ENCODE measurements at regions not wholly inside any gene's neighbourhood (a gene's known extent, or its start where the extent isn't known, plus 50 kb on each side); places are given as distances from the start of the nearest gene placed in this dataset.

DNA sequence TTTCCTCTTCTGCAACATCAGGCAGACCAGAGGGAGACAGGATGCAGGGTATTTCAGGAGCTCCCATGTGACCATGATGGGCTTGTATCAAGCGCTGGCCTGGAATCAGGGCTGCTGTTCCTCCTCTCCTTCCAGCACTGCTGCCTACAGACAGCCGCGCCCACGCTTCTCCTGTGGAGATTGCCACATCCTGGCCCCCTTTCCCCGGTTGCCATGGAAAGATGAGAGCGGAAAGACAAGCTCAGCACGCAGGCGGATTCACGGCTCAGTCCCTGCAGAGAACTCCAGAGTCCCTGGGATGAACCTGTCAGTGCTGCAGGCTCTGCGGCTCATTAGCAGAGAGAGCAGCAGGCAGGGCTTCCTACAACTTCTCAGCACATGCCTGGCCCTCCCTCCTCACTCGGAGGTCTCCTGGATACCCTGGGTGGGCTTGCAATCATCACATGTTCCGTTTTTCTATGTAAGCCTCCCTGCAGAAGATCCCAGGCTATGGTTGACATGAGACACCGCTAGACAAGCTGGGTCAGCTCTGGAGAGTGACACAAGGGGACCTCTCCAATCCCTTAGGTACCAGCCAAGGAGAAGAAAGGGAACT lies 497.8 kb upstream of the MYT1L start:
- TF ChIP-seq, protein P1, sequence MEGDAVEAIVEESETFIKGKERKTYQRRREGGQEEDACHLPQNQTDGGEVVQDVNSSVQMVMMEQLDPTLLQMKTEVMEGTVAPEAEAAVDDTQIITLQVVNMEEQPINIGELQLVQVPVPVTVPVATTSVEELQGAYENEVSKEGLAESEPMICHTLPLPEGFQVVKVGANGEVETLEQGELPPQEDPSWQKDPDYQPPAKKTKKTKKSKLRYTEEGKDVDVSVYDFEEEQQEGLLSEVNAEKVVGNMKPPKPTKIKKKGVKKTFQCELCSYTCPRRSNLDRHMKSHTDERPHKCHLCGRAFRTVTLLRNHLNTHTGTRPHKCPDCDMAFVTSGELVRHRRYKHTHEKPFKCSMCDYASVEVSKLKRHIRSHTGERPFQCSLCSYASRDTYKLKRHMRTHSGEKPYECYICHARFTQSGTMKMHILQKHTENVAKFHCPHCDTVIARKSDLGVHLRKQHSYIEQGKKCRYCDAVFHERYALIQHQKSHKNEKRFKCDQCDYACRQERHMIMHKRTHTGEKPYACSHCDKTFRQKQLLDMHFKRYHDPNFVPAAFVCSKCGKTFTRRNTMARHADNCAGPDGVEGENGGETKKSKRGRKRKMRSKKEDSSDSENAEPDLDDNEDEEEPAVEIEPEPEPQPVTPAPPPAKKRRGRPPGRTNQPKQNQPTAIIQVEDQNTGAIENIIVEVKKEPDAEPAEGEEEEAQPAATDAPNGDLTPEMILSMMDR (IDR thresholded peaks at IDR 0.05), result no peak
- no peak for TF ChIP-seq POLR2A (IDR thresholded peaks at IDR 0.05)

Data from lower leg skin (tissue), 3 donors.